Sigmoid colon (tissue), 4 donors: ENCODE measurements at regions not wholly inside any gene's neighbourhood (a gene's known extent, or its start where the extent isn't known, plus 50 kb on each side); places are given as distances from the start of the nearest gene placed in this dataset.

Experiments
- CTCF ChIP-seq, 4 experiments: fragments of 450-650 bp in 3 of 4; fragments of 200-600 bp in 1 of 4; IDR thresholded peaks; one replicate each; pipeline ENCODE4 v1.5.1; 2016 to 2019; ENCODE audit warnings: antibody characterized with exemption in 4 of 4, mild to moderate bottlenecking in 3 of 4, moderate library complexity in 2 of 4
- EP300 ChIP-seq, 4 donors: sonication (generic); formaldehyde crosslinking; IDR thresholded peaks; one replicate each; pipeline ENCODE4 v1.6.1; 2017; ENCODE audit warnings: antibody characterized with exemption in 4 of 4
- POLR2A ChIP-seq, 2 donors: fragments of 450-650 bp; IDR thresholded peaks; one replicate each; pipeline ENCODE4 v1.6.1; 2016; ENCODE audit warnings: antibody characterized with exemption in 2 of 2, mild to moderate bottlenecking in 2 of 2, moderate library complexity in 2 of 2

GRCh38 chr6:44649365-44650025 lies 262.0 kb downstream of the CDC5L start:
- no peak for TF ChIP-seq CTCF (IDR thresholded peaks at IDR 0.05)
- TF ChIP-seq POLR2A (IDR thresholded peaks at IDR 0.05), result no peak
- TF ChIP-seq EP300 (IDR thresholded peaks at IDR 0.05), result no peak
